Breast epithelium (tissue), 3 donors: ENCODE measurements at regions not wholly inside any gene's neighbourhood (a gene's known extent, or its start where the extent isn't known, plus 50 kb on each side); places are given as distances from the start of the nearest gene placed in this dataset.

Experiments
- POLR2A ChIP-seq: fragments of 450-650 bp; IDR thresholded peaks from one replicate; pipeline ENCODE4 v1.6.1; 2016; ENCODE audit warnings: antibody characterized with exemption, mild to moderate bottlenecking, moderate library complexity
- POLR2AphosphoS5 ChIP-seq, 3 donors: sonication (generic); formaldehyde crosslinking; IDR thresholded peaks; one replicate each; pipeline ENCODE4 v1.6.1; 2017; ENCODE audit warnings: antibody characterized with exemption in 3 of 3
- TF ChIP-seq, protein P1 (sequence below), 3 donors: fragments of 450-650 bp; IDR thresholded peaks; one replicate each; pipeline ENCODE4 v1.5.1; 2016 to 2017; ENCODE audit warnings: antibody characterized with exemption in 3 of 3, mild to moderate bottlenecking in 3 of 3, moderate library complexity in 3 of 3

- no peak for TF ChIP-seq POLR2A
- TF ChIP-seq, protein P1, sequence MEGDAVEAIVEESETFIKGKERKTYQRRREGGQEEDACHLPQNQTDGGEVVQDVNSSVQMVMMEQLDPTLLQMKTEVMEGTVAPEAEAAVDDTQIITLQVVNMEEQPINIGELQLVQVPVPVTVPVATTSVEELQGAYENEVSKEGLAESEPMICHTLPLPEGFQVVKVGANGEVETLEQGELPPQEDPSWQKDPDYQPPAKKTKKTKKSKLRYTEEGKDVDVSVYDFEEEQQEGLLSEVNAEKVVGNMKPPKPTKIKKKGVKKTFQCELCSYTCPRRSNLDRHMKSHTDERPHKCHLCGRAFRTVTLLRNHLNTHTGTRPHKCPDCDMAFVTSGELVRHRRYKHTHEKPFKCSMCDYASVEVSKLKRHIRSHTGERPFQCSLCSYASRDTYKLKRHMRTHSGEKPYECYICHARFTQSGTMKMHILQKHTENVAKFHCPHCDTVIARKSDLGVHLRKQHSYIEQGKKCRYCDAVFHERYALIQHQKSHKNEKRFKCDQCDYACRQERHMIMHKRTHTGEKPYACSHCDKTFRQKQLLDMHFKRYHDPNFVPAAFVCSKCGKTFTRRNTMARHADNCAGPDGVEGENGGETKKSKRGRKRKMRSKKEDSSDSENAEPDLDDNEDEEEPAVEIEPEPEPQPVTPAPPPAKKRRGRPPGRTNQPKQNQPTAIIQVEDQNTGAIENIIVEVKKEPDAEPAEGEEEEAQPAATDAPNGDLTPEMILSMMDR (IDR thresholded peaks at IDR 0.05): no peak
- no peak for TF ChIP-seq POLR2AphosphoS5 (IDR thresholded peaks at IDR 0.05)
Measured at GRCh38 chr14:105739331-105740102, 213.1 kb downstream of the TMEM121 start.
